Natural killer cell (primary cell): ENCODE measurements at regions not wholly inside any gene's neighbourhood (a gene's known extent, or its start where the extent isn't known, plus 50 kb on each side); places are given as distances from the start of the nearest gene placed in this dataset.

Source experiments
- ATAC-seq, 3 donors: fragments of 150-1000 bp in 2 of 3; fragments of 200-7000 bp in 1 of 3; cut with Tn5 transposase; 1 replicate in 1 of 3; 2 replicates in 2 of 3; pipeline ENCODE4 v1.10.0; 2021; ENCODE audit warnings: mild to moderate bottlenecking in 2 of 3, moderate library complexity in 2 of 3
- DNase-seq, 2 donors: peaks; one replicate each; pipeline versions ENCODE4 v3.0.0 to v3.0.0-alpha.2; 2013 to 2021; ENCODE audit warnings: mixed read lengths in 1 of 2
- H3K27ac ChIP-seq: one replicate; pipeline ENCODE4 v1.5.1; 2013; ENCODE audit warnings: mild to moderate bottlenecking, low read length
- H3K27me3 ChIP-seq: one replicate; pipeline ENCODE4 v1.6.1; 2013; ENCODE audit warnings: low read length; ENCODE audit not compliant: control insufficient read depth, insufficient read depth
- H3K36me3 ChIP-seq: one replicate; pipeline ENCODE4 v1.6.1; 2013; ENCODE audit warnings: low read length; ENCODE audit not compliant: control insufficient read depth, insufficient read depth
- H3K4me1 ChIP-seq: one replicate; pipeline ENCODE4 v1.6.1; 2013; ENCODE audit warnings: low read length; ENCODE audit not compliant: control insufficient read depth, insufficient read depth
- H3K4me3 ChIP-seq: one replicate; pipeline ENCODE4 v1.5.1; 2013; ENCODE audit warnings: low read length
- H3K9me3 ChIP-seq: one replicate; pipeline ENCODE4 v1.6.1; 2013; ENCODE audit warnings: low read length; ENCODE audit not compliant: control insufficient read depth, insufficient read depth
- H3K27ac Mint-ChIP-seq, 2 donors: one replicate each; pipeline ENCODE4 v1.8.0; 2022; ENCODE audit warnings: mild to moderate bottlenecking in 2 of 2, mixed read lengths in 2 of 2, moderate library complexity in 1 of 2
- H3K27me3 Mint-ChIP-seq, 2 donors: one replicate each; pipeline ENCODE4 v1.8.0; 2022; ENCODE audit warnings: low read depth in 2 of 2, mixed read lengths in 2 of 2
- H3K36me3 Mint-ChIP-seq: one replicate; pipeline ENCODE4 v1.8.0; 2022; ENCODE audit warnings: mixed read lengths
- H3K4me1 Mint-ChIP-seq, 2 donors: one replicate each; pipeline ENCODE4 v1.8.0; 2022; ENCODE audit warnings: mixed read lengths in 2 of 2
- H3K4me3 Mint-ChIP-seq: one replicate; pipeline ENCODE4 v1.8.0; 2022; ENCODE audit warnings: mild to moderate bottlenecking, moderate library complexity, mixed read lengths
- H3K9me3 Mint-ChIP-seq, 2 donors: one replicate each; pipeline ENCODE4 v1.8.0; 2022; ENCODE audit warnings: mixed read lengths in 2 of 2
- CTCF ChIP-seq: fragments of 200-600 bp; IDR thresholded peaks from one replicate; pipeline ENCODE4 v1.8.0; 2022; ENCODE audit warnings: antibody characterized with exemption
- WGBS: methylation state at CpG from one replicate; pipeline ENCODE4 v1.1.7; 2013; ENCODE audit warnings: missing lambda C conversion rate; ENCODE audit not compliant: insufficient coverage; 5-methylcytosine and 5-hydroxymethylcytosine counted together
- intact Hi-C: fragments of 100-400 bp; cut with micrococcal nuclease; formaldehyde crosslinking; loops from one replicate; pipeline ENCODE4 v1.14.2; 2022

GRCh38 chr1:34645109-34645688, 109.6 kb upstream of the GJB5 start:
- TF ChIP-seq CTCF, result no peak
- no peaks in the 10 kb centered on the region for H3K9me3 ChIP-seq
- no peak for DNase-seq
- H3K36me3 ChIP-seq, result no peaks in the 10 kb centered on the region
- no peak overlapping the region for H3K4me3 ChIP-seq
- H3K4me3 Mint-ChIP-seq, result no peak overlapping the region
- no peaks in the 10 kb centered on the region for H3K36me3 Mint-ChIP-seq
- no peak for ATAC-seq
- WGBS, result 34% methylated on average over 7 of the region's 7 CpGs
- no peaks in the 10 kb centered on the region for H3K27me3 ChIP-seq
- no peak overlapping the region for H3K27ac ChIP-seq
- no peak overlapping the region for H3K27ac Mint-ChIP-seq
- H3K4me1 Mint-ChIP-seq, result no peaks in the 10 kb centered on the region
- H3K27me3 Mint-ChIP-seq, result peaks cover 17 to 39% of the 10 kb centered on the region in 2 donors
- no peaks in the 10 kb centered on the region for H3K9me3 Mint-ChIP-seq
- no peaks in the 10 kb centered on the region for H3K4me1 ChIP-seq
- intact Hi-C loops, result no loop called here

- 83% methylated on average over 3 of the region's 3 CpGs for whole genome bisulfite sequencing
- DNase-seq, result no peak
Measured at GRCh38 chr1:34645919-34646318, 108.9 kb upstream of the GJB5 start.

GRCh38 chr1:34648501-34648900, 106.3 kb upstream of the GJB5 start:
- peaks cover 17 to 40% of the 10 kb centered on the region in 2 donors for H3K27me3 Mint-ChIP-seq
- Histone ChIP-seq H3K27me3 (no peaks in the 10 kb centered on the region), H3K4me1 (no peaks in the 10 kb centered on the region), H3K27ac (no peak overlapping the region), H3K9me3 (no peaks in the 10 kb centered on the region), H3K4me3 (no peak overlapping the region), H3K36me3 (no peaks in the 10 kb centered on the region)
- H3K4me1 Mint-ChIP-seq, result no peaks in the 10 kb centered on the region
- no peak overlapping the region for H3K27ac Mint-ChIP-seq
- no peaks in the 10 kb centered on the region for H3K36me3 Mint-ChIP-seq
- ATAC-seq, result no peak
- WGBS, result 75% methylated on average over 6 of the region's 6 CpGs
- DNase-seq, result no peak
- no peaks in the 10 kb centered on the region for H3K9me3 Mint-ChIP-seq
- intact Hi-C loops, result no loop called here
- TF ChIP-seq CTCF, result no peak
- H3K4me3 Mint-ChIP-seq, result no peak overlapping the region

More at GRCh38 chr1:34645919-34646318, 108.9 kb upstream of the GJB5 start:
- H3K4me1 Mint-ChIP-seq, result no peaks in the 10 kb centered on the region
- Histone ChIP-seq H3K4me1 (no peaks in the 10 kb centered on the region), H3K9me3 (no peaks in the 10 kb centered on the region), H3K27me3 (no peaks in the 10 kb centered on the region), H3K36me3 (no peaks in the 10 kb centered on the region), H3K27ac (no peak overlapping the region), H3K4me3 (no peak overlapping the region)
- no peak for ATAC-seq
- no peak overlapping the region for H3K4me3 Mint-ChIP-seq
- no peak for TF ChIP-seq CTCF
- H3K27me3 Mint-ChIP-seq, result peaks cover 18 to 39% of the 10 kb centered on the region in 2 donors
- intact Hi-C loops, result loop anchor here (1.0 kb wide), 1 partner anchor 11 kb away; no protein-coding TSS in a partner anchor
- no peaks in the 10 kb centered on the region for H3K36me3 Mint-ChIP-seq
- no peaks in the 10 kb centered on the region for H3K9me3 Mint-ChIP-seq
- no peak overlapping the region for H3K27ac Mint-ChIP-seq

- Mint-ChIP-seq H3K27me3 (peaks cover 16 to 37% of the 10 kb centered on the region in 2 donors), H3K36me3 (no peaks in the 10 kb centered on the region), H3K4me1 (no peaks in the 10 kb centered on the region), H3K27ac (no peak overlapping the region), H3K4me3 (no peak overlapping the region), H3K9me3 (no peaks in the 10 kb centered on the region)
- no peak for DNase-seq
- no peak overlapping the region for H3K4me3 ChIP-seq
- H3K27ac ChIP-seq, result no peak overlapping the region
- ATAC-seq, result no peak
- no peaks in the 10 kb centered on the region for H3K9me3 ChIP-seq
- 92% methylated on average over 1 of the region's 1 CpG for WGBS
- intact Hi-C loops, result no loop called here
- H3K36me3 ChIP-seq, result no peaks in the 10 kb centered on the region
- H3K27me3 ChIP-seq, result no peaks in the 10 kb centered on the region
- TF ChIP-seq CTCF, result no peak
- no peaks in the 10 kb centered on the region for H3K4me1 ChIP-seq
Measured at GRCh38 chr1:34650090-34650489, 104.8 kb upstream of the GJB5 start.
